Esophagus (tissue), 2 donors: ENCODE measurements at regions not wholly inside any gene's neighbourhood (a gene's known extent, or its start where the extent isn't known, plus 50 kb on each side); places are given as distances from the start of the nearest gene placed in this dataset.

Experiments
- H3K27ac ChIP-seq, 2 donors: one replicate each; pipeline ENCODE4 v1.5.1; 2013; ENCODE audit warnings: low read depth in 2 of 2, mild to moderate bottlenecking in 2 of 2, inconsistent platforms in 1 of 2, low read length in 1 of 2, moderate library complexity in 1 of 2
- H3K27me3 ChIP-seq, 2 donors: one replicate each; pipeline ENCODE4 v1.6.1; 2013; ENCODE audit warnings: low read length in 2 of 2, control low read depth in 1 of 2, mild to moderate bottlenecking in 1 of 2; ENCODE audit not compliant: insufficient read depth in 2 of 2, control insufficient read depth in 1 of 2
- H3K36me3 ChIP-seq, 2 donors: one replicate each; pipeline ENCODE4 v1.6.1; 2013; ENCODE audit warnings: low read length in 1 of 2; ENCODE audit not compliant: control insufficient read depth in 2 of 2, insufficient read depth in 2 of 2
- H3K4me1 ChIP-seq, 2 donors: one replicate each; pipeline ENCODE4 v1.6.1; 2013; ENCODE audit warnings: low read length in 1 of 2; ENCODE audit not compliant: control insufficient read depth in 2 of 2, insufficient read depth in 2 of 2
- H3K4me3 ChIP-seq, 2 donors: one replicate each; pipeline ENCODE4 v1.5.1; 2013; ENCODE audit warnings: low read length in 2 of 2, mild to moderate bottlenecking in 2 of 2, low read depth in 1 of 2, moderate library complexity in 1 of 2
- H3K9me3 ChIP-seq, 2 donors: one replicate each; pipeline ENCODE4 v1.6.1; 2013; ENCODE audit warnings: mild to moderate bottlenecking in 2 of 2, low read depth in 1 of 2, low read length in 1 of 2, moderate library complexity in 1 of 2; ENCODE audit not compliant: control insufficient read depth in 2 of 2, insufficient read depth in 1 of 2
- WGBS, 2 donors: extraction: QIAGEN DNeasy Blood & Tissue Kit; methylation state at CpG; one replicate each; pipeline ENCODE4 v1.1.7; 2013; 5-methylcytosine and 5-hydroxymethylcytosine counted together
- donor health status: healthy with polysubstance abuse.
- donor health status: Bipolar disorder and iron deficiency.

DNA sequence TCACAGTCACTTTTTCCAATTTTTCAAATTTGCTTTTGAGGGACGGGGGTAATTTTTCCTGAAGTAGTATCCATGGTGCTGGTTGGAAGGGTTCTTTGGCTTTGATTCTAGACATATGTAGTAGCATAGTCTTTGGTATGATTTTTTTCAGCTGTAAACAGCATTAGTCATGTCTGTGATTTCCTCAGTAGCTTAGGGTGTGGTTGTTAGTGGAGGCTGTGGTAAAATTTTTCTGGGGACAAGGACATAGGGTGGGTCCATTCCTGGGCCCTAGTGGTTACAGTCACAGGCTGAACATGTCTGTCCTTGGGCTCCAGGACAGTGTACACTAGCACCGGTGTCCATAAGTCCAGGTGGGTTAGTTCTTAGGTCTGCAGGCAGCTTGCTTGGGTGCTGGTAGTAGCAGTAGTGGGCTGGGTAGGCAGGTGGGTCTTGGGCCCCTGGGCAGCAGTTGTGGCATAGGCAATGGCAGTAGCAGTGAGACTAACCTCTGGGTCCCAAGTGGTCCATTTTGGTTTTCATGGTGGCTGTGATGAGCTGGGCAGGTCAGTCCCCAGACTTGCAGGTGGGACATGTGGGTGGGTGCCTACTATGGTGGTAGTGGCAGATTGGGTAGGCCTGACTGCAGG, 100.0 kb upstream of the CXCL14 start:
- no peaks in the 10 kb centered on the region for H3K27me3 ChIP-seq

GRCh38 chr5:135671966-135672365, 93.2 kb upstream of the CXCL14 start:
- 55 to 59% methylated on average over 3 of the region's 3 CpGs for WGBS, 2 donors
- H3K4me3 ChIP-seq, result no peak overlapping the region

More for the DNA sequence above, 100.0 kb upstream of the CXCL14 start:
- H3K27ac ChIP-seq, result no peak overlapping the region
- H3K36me3 ChIP-seq, result no peaks in the 10 kb centered on the region
- no peak overlapping the region for H3K4me3 ChIP-seq
- peaks cover 0 to 6% of the 10 kb centered on the region in 2 donors for H3K4me1 ChIP-seq
- peaks cover 0 to 7% of the 10 kb centered on the region in 2 donors for H3K9me3 ChIP-seq
- WGBS, 2 donors, result 80 to 84% methylated on average over 2 of the region's 2 CpGs

GRCh38 chr5:135671052-135671705, 92.4 kb upstream of the CXCL14 start:
- Histone ChIP-seq H3K4me1 (peaks cover 0 to 2% of the 10 kb centered on the region in 2 donors), H3K27ac (no peak overlapping the region), H3K9me3 (no peaks in the 10 kb centered on the region), H3K4me3 (no peak overlapping the region), H3K36me3 (no peaks in the 10 kb centered on the region), H3K27me3 (no peaks in the 10 kb centered on the region)
- 37 to 45% methylated on average over 5 of the region's 5 CpGs for WGBS, 2 donors

More at GRCh38 chr5:135671966-135672365, 93.2 kb upstream of the CXCL14 start:
- no peaks in the 10 kb centered on the region for H3K27me3 ChIP-seq
- H3K27ac ChIP-seq, result no peak overlapping the region
- no peaks in the 10 kb centered on the region for H3K36me3 ChIP-seq
- no peaks in the 10 kb centered on the region for H3K9me3 ChIP-seq
- H3K4me1 ChIP-seq, result peaks cover 0 to 2% of the 10 kb centered on the region in 2 donors

DNA sequence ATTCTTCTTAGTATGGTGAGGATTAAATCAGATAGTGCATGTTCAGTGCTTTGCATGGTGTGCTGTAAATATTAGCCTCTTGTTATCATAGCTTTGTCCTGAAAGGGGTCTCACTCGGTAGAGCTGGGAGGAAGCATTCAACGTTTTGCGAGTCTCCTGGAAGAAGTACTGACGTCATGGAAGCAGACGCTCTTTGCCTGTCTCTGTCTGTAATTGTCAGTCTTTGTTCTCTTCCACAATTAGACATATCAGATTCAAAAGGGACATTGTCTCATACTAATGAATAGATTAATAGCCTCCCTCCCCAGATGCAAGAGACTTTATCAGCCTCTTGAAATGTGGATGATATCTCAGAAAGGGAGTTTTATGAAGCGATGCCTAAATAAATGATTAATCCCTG, 91.8 kb upstream of the CXCL14 start:
- Histone ChIP-seq H3K4me1 (peaks cover 0 to 2% of the 10 kb centered on the region in 2 donors), H3K9me3 (no peaks in the 10 kb centered on the region), H3K36me3 (no peaks in the 10 kb centered on the region), H3K27ac (no peak overlapping the region), H3K27me3 (no peaks in the 10 kb centered on the region), H3K4me3 (no peak overlapping the region)
- 66 to 82% methylated on average over 6 of the region's 6 CpGs for WGBS, 2 donors

GRCh38 chr5:135669416-135669815, 90.6 kb upstream of the CXCL14 start:
- WGBS, 2 donors, result 61 to 71% methylated on average over 2 of the region's 2 CpGs
- Histone ChIP-seq H3K27ac (no peak overlapping the region), H3K27me3 (no peaks in the 10 kb centered on the region), H3K9me3 (no peaks in the 10 kb centered on the region), H3K36me3 (no peaks in the 10 kb centered on the region), H3K4me3 (no peak overlapping the region), H3K4me1 (peaks cover 0 to 2% of the 10 kb centered on the region in 2 donors)

DNA sequence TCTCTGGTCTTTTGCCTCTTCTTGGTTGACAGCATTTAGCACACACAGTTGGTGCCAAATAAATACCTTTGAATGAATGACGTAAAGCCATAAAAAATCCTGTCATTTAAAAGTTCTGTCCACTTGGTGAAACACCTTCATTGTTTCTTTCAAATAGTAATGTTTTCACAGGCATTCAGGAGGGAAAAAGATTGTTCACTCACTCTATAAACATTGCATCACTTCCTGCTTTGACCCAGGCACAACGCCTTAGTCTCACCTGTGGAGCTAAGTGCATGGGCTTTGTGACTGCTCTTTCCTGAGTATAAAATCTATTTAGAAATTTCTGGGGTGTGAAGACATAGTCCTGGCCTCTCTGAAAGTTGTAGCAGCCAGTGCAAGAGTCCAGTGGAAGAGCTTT, 88.9 kb upstream of the CXCL14 start:
- no peak overlapping the region for H3K4me3 ChIP-seq
- H3K36me3 ChIP-seq, result no peaks in the 10 kb centered on the region
- no peaks in the 10 kb centered on the region for H3K27me3 ChIP-seq
- no peak overlapping the region for H3K27ac ChIP-seq
- no peaks in the 10 kb centered on the region for H3K9me3 ChIP-seq
- WGBS, 2 donors, result 62 to 66% methylated on average over 2 of the region's 2 CpGs
- peaks cover 0 to 2% of the 10 kb centered on the region in 2 donors for H3K4me1 ChIP-seq

- Histone ChIP-seq H3K27ac (no peak overlapping the region), H3K27me3 (no peaks in the 10 kb centered on the region), H3K9me3 (no peaks in the 10 kb centered on the region), H3K4me1 (no peaks in the 10 kb centered on the region), H3K4me3 (no peak overlapping the region), H3K36me3 (no peaks in the 10 kb centered on the region)
- WGBS, 2 donors, result 84 to 87% methylated on average over 3 of the region's 3 CpGs
Measured at GRCh38 chr5:135667204-135667603, 88.4 kb upstream of the CXCL14 start.

DNA sequence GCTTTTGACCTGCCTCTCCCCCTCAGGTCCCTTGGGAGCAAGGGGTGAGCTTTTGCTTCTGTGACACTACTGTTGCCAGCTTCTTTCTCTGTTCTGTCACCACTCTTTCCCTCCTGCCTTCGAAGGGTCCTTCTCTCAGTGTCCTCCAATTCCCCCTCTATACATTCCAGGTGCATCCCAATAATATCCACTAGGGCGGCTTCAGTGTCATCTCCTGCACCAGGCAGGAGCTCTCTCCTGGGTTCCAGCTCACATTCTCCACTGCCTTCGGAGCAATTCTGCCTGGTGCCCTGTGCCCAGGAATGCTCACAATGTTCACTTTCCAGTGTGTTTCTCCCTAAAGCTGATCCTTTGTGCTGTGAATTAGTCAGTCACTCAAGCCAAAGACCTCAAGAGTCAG, 83.9 kb upstream of the CXCL14 start:
- no peaks in the 10 kb centered on the region for H3K36me3 ChIP-seq
- peaks cover 0 to 4% of the 10 kb centered on the region in 2 donors for H3K4me1 ChIP-seq
- no peak overlapping the region for H3K27ac ChIP-seq
- no peaks in the 10 kb centered on the region for H3K9me3 ChIP-seq
- WGBS, 2 donors, result 89 to 91% methylated on average over 3 of the region's 3 CpGs
- H3K4me3 ChIP-seq, result no peak overlapping the region
- H3K27me3 ChIP-seq, result no peaks in the 10 kb centered on the region

DNA sequence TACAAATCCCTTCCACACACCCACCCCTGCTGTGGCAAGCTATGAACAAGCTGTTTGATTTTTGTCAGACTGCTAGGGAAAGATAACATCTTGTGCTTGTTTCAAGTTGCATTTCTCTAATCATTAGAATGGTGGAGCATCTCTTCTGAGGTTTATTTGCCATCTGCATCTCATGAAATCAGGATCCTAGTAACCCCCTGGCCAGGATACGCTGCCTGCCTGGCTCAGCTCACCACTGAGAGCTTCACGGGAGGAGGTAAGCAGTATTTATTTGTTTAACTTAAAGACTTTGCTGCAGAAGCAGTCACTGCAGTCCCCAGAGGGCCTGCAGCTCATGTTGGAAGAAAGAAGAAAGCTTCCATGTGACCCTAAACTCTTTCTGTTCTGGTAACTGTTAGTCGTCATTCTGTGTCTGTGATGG, 83.3 kb upstream of the CXCL14 start:
- H3K4me1 ChIP-seq, result peaks cover 0 to 4% of the 10 kb centered on the region in 2 donors
- 62 to 66% methylated on average over 3 of the region's 3 CpGs for WGBS, 2 donors
- no peak overlapping the region for H3K27ac ChIP-seq
- no peaks in the 10 kb centered on the region for H3K9me3 ChIP-seq
- H3K36me3 ChIP-seq, result no peaks in the 10 kb centered on the region
- no peak overlapping the region for H3K4me3 ChIP-seq
- H3K27me3 ChIP-seq, result no peaks in the 10 kb centered on the region
